Gastrocnemius medialis (tissue), 4 donors: ENCODE measurements at regions not wholly inside any gene's neighbourhood (a gene's known extent, or its start where the extent isn't known, plus 50 kb on each side); places are given as distances from the start of the nearest gene placed in this dataset.

Experiments used
- POLR2A ChIP-seq, 2 donors: fragments of 450-650 bp; IDR thresholded peaks; one replicate each; pipeline ENCODE4 v1.6.1; 2017; ENCODE audit warnings: antibody characterized with exemption in 2 of 2, mild to moderate bottlenecking in 2 of 2, moderate library complexity in 2 of 2
- TF ChIP-seq, protein P1 (sequence below), 5 experiments: fragments of 450-650 bp in 3 of 5; fragments of 200-600 bp in 2 of 5; sonication (generic) in 2 of 5; IDR thresholded peaks in 4 of 5; conservative IDR thresholded peaks in 1 of 5; 1 replicate in 4 of 5; 2 replicates in 1 of 5; pipeline ENCODE4 v1.5.1; 2016 to 2019; ENCODE audit warnings: antibody characterized with exemption in 5 of 5, mild to moderate bottlenecking in 3 of 5, moderate library complexity in 3 of 5

DNA sequence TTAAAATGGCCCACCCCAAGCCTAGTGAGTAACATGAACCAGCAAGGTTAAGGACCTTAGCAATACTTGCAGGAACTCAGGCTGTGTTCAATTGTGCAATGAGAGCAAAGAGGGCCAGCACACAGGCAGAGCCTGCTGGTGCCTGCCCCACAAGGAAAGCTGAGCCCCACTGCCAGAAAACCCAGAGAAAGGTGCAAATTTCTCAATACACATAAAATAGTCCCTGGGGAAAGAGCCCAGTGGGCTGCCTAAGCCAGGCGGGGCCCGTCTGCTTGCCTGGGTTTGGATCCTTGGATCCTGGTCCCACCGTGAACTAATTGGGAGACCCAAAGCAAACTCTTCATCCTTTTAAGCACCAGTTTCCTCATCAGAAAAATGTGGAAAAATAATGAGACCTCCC lies 128.5 kb upstream of the CACNA1E start:
- TF ChIP-seq, protein P1, sequence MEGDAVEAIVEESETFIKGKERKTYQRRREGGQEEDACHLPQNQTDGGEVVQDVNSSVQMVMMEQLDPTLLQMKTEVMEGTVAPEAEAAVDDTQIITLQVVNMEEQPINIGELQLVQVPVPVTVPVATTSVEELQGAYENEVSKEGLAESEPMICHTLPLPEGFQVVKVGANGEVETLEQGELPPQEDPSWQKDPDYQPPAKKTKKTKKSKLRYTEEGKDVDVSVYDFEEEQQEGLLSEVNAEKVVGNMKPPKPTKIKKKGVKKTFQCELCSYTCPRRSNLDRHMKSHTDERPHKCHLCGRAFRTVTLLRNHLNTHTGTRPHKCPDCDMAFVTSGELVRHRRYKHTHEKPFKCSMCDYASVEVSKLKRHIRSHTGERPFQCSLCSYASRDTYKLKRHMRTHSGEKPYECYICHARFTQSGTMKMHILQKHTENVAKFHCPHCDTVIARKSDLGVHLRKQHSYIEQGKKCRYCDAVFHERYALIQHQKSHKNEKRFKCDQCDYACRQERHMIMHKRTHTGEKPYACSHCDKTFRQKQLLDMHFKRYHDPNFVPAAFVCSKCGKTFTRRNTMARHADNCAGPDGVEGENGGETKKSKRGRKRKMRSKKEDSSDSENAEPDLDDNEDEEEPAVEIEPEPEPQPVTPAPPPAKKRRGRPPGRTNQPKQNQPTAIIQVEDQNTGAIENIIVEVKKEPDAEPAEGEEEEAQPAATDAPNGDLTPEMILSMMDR (IDR thresholded peaks at IDR 0.05 in 4 of 5, conservative IDR thresholded peaks at IDR 0.05 in 1 of 5), result no peak
- no peak for TF ChIP-seq POLR2A (IDR thresholded peaks at IDR 0.05)
